ENCODE measurements at regions not wholly inside any gene's neighbourhood (a gene's known extent, or its start where the extent isn't known, plus 50 kb on each side); places are given as distances from the start of the nearest gene placed in this dataset.

GRCh38 chr21:18164483-18164882 is 80.2 kb upstream of the CHODL start:
- TF ChIP-seq, protein P1, sequence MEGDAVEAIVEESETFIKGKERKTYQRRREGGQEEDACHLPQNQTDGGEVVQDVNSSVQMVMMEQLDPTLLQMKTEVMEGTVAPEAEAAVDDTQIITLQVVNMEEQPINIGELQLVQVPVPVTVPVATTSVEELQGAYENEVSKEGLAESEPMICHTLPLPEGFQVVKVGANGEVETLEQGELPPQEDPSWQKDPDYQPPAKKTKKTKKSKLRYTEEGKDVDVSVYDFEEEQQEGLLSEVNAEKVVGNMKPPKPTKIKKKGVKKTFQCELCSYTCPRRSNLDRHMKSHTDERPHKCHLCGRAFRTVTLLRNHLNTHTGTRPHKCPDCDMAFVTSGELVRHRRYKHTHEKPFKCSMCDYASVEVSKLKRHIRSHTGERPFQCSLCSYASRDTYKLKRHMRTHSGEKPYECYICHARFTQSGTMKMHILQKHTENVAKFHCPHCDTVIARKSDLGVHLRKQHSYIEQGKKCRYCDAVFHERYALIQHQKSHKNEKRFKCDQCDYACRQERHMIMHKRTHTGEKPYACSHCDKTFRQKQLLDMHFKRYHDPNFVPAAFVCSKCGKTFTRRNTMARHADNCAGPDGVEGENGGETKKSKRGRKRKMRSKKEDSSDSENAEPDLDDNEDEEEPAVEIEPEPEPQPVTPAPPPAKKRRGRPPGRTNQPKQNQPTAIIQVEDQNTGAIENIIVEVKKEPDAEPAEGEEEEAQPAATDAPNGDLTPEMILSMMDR (IDR thresholded peaks at IDR 0.05), result no peak
- TF ChIP-seq ZFX (IDR thresholded peaks at IDR 0.05; ENCODE audit: borderline replicate concordance), result no peak

GRCh38 chr21:18163956-18164355 is 80.7 kb upstream of the CHODL start:
- H3K27ac ChIP-seq, result no peak overlapping the region
- TF ChIP-seq, protein P1 (IDR thresholded peaks at IDR 0.05), result no peak
- no peak for TF ChIP-seq ZFX (IDR thresholded peaks at IDR 0.05; ENCODE audit: borderline replicate concordance)

More at GRCh38 chr21:18164483-18164882, 80.2 kb upstream of the CHODL start:
- no peak overlapping the region for H3K27ac ChIP-seq

GRCh38 chr21:18161841-18162240 is 82.8 kb upstream of the CHODL start:
- H3K27ac ChIP-seq, result no peak overlapping the region
- TF ChIP-seq, protein P1 (IDR thresholded peaks at IDR 0.05), result no peak
- TF ChIP-seq ZFX (IDR thresholded peaks at IDR 0.05; ENCODE audit: borderline replicate concordance), result no peak

DNA sequence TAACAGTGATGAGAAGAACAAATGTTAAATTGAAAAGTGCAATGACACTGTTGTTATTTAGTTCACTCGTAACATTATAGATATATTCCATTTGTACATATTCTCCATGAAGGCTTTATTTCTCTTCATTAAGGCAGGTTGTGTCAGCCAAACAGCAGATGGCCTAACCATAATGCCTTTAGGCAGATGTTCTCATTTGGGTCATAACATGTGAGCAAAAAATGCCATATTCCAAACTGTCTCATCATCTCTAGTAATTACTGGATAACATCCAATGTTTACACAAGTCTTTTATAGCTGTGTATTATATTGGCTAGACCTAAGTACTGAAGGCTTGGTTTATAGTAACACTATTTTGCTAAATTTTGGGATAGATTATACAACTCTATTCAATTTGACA is 87.2 kb upstream of the CHODL start:
- H3K27ac ChIP-seq, result no peak overlapping the region
- TF ChIP-seq, protein P1 (IDR thresholded peaks at IDR 0.05), result no peak
- TF ChIP-seq ZFX (IDR thresholded peaks at IDR 0.05; ENCODE audit: borderline replicate concordance), result no peak

GRCh38 chr21:18155508-18156193 is 89.0 kb upstream of the CHODL start:
- no peak for TF ChIP-seq ZFX (IDR thresholded peaks at IDR 0.05; ENCODE audit: borderline replicate concordance)
- TF ChIP-seq, protein P1 (IDR thresholded peaks at IDR 0.05), result no peak
- no peak overlapping the region for H3K27ac ChIP-seq

DNA sequence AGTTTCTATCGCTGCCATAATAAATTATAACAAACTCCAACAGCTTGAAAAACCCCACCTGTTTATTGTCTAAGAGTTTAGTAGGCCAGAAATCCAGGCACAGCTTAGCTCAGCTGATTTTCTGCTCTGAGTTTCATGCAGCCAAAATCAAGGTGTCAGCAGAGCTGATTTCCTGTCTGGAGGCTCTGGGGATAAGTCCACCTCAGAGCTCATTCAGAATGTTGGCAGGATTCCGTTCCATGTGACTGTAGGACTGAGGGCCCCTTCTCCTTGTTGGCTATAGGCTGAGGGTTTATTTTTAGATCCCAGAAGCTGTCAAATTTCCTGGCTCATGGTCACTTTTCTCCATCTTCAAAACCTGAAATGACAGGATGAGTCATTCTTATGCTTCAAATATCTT is 91.6 kb upstream of the CHODL start:
- no peak overlapping the region for H3K27ac ChIP-seq
- TF ChIP-seq, protein P1 (IDR thresholded peaks at IDR 0.05), result no peak
- TF ChIP-seq ZFX (IDR thresholded peaks at IDR 0.05; ENCODE audit: borderline replicate concordance), result no peak

DNA sequence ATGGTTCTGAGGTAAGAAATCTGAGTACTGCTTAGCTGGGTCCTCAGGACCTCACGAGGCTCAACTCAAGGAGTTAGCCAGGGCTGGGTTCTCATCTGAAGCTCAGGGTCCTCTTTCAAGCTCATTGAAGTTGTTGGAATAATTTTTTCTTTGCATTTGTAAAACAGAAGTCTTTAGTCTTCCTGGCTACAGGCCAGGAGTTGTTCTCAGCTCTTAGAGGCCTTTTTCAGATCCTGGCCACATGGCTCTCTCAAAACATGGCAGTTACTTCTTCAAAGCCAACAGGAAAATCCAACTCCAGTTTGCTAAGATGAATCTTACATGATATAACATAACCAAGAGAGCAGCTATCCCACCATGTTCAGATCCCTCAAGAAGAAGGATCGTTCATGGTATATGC is 92.3 kb upstream of the CHODL start:
- no peak for TF ChIP-seq ZFX (IDR thresholded peaks at IDR 0.05; ENCODE audit: borderline replicate concordance)
- TF ChIP-seq, protein P1 (IDR thresholded peaks at IDR 0.05), result no peak
- H3K27ac ChIP-seq, result no peak overlapping the region
